HG02943 (cell line): ENCODE measurements at regions not wholly inside any gene's neighbourhood (a gene's known extent, or its start where the extent isn't known, plus 50 kb on each side); places are given as distances from the start of the nearest gene placed in this dataset.
"Not testable (repeated sequence)": the region's sequence is repeated elsewhere in the genome, so short reads cannot be mapped to it uniquely, and the experiment has no call there.

Experiments
- ATAC-seq: cut with Tn5 transposase; IDR thresholded peaks from one replicate; pipeline ENCODE4 v1.9.1; 2021; ENCODE audit warnings: mild to moderate bottlenecking, low read depth, moderate library complexity; ENCODE audit not compliant: unreplicated experiment

- no peak for ATAC-seq
These were observed 83.3 kb upstream of the PCDH8 start for GRCh38 chr13:52931539-52932431.

- ATAC-seq = no peak
These were observed 82.7 kb upstream of the PCDH8 start for GRCh38 chr13:52931131-52931530.

GRCh38 chr13:52929846-52930245 is 81.4 kb upstream of the PCDH8 start:
- ATAC-seq = no peak

- no peak for ATAC-seq
These were observed 78.5 kb upstream of the PCDH8 start for GRCh38 chr13:52926971-52927370.

GRCh38 chr13:52925775-52926285 is 77.4 kb upstream of the PCDH8 start:
- ATAC-seq = no peak

- no peak for ATAC-seq
These were observed 76.8 kb upstream of the PCDH8 start for GRCh38 chr13:52925251-52925650.

GRCh38 chr13:52924289-52925148 is 76.1 kb upstream of the PCDH8 start:
- ATAC-seq = no peak

- no peak for ATAC-seq
These were observed 74.5 kb upstream of the PCDH8 start for GRCh38 chr13:52922961-52923360.

- peak; percentile 88 for ATAC-seq
These were observed 72.8 kb upstream of the PCDH8 start for GRCh38 chr13:52921194-52921593.

- no peak for ATAC-seq
These were observed 68.1 kb upstream of the PCDH8 start for GRCh38 chr13:52916486-52916990.

GRCh38 chr13:52911340-52911739 is 62.9 kb upstream of the PCDH8 start:
- no peak for ATAC-seq

- ATAC-seq = not testable (repeated sequence)
These were observed 61.9 kb upstream of the PCDH8 start for GRCh38 chr13:52910318-52910717.

GRCh38 chr13:52906122-52906903 is 57.9 kb upstream of the PCDH8 start:
- no peak for ATAC-seq

- no peak for ATAC-seq
These were observed 57.3 kb upstream of the PCDH8 start for GRCh38 chr13:52905701-52906100.

GRCh38 chr13:52903320-52903719 is 54.9 kb upstream of the PCDH8 start:
- no peak for ATAC-seq

- no peak for ATAC-seq
These were observed 50.8 kb upstream of the PCDH8 start for GRCh38 chr13:52899206-52899605.
